GM12874 (cell line): ENCODE measurements at regions not wholly inside any gene's neighbourhood (a gene's known extent, or its start where the extent isn't known, plus 50 kb on each side); places are given as distances from the start of the nearest gene placed in this dataset.

Experiments
- TF ChIP-seq, protein P1 (sequence below): IDR thresholded peaks from 2 replicates; pipeline ENCODE4 v1.5.1; 2011; ENCODE audit warnings: low read depth, mild to moderate bottlenecking, control low read depth, low read length, moderate library complexity; ENCODE audit not compliant: insufficient read depth

DNA sequence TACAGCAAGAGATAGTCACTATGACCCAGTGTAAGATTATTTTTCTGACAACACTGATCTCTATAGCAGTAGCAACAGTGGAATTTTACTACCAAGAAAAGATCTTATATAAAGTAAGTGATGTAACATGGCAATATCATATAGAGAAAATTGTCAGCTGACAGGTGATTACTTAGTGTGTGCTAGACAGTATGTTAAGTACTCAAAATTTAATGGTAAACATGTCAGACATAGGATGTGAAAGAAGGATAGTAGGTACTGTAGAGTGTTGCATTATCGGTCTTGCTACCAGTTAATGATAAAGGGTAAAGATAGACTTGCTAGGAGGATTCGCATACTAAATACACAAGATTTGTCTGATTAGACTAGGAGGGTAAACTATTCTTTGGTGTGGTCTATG is 247.4 kb downstream of the CYLC2 start:
- TF ChIP-seq, protein P1, sequence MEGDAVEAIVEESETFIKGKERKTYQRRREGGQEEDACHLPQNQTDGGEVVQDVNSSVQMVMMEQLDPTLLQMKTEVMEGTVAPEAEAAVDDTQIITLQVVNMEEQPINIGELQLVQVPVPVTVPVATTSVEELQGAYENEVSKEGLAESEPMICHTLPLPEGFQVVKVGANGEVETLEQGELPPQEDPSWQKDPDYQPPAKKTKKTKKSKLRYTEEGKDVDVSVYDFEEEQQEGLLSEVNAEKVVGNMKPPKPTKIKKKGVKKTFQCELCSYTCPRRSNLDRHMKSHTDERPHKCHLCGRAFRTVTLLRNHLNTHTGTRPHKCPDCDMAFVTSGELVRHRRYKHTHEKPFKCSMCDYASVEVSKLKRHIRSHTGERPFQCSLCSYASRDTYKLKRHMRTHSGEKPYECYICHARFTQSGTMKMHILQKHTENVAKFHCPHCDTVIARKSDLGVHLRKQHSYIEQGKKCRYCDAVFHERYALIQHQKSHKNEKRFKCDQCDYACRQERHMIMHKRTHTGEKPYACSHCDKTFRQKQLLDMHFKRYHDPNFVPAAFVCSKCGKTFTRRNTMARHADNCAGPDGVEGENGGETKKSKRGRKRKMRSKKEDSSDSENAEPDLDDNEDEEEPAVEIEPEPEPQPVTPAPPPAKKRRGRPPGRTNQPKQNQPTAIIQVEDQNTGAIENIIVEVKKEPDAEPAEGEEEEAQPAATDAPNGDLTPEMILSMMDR, result no peak

DNA sequence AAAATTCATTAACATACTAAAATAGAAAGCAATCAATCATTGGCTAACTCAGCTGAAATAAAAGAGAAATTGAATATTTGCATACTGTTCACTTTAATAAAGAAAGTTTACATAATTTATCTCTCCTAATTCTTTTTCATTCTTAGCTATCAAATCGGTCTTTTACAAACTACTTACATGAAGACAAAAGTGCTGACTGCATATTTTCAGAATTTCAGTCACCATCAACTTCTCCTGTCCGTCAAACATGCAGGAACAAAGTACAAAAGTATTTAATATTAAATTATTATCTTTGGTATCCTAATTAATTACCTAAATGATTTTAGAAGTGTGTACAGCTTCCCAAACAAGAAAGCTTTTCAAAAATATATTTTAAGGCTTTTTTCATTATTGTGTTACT is 248.4 kb downstream of the CYLC2 start:
- TF ChIP-seq, protein P1, result no peak

DNA sequence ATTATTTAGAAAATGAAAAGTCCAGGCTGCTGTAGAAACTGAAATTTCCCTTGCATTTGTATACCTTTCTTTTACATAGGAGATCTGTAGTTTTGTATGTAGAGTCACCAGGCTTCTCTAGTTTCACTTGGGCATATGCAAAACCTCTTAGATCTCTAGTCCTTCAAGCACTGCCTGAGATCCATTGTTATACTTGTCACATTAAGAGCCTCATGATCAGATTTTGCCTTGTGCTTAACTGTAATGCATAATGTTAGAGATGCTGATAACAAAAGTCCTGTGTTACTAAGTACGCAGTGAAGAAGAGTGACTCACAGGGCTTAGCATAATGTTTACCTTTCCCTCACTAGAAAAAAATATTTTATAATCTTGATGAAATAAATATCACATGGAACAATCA is 250.2 kb downstream of the CYLC2 start:
- TF ChIP-seq, protein P1, result no peak

- TF ChIP-seq, protein P1, result no peak
Measured at GRCh38 chr9:103261951-103262350, 266.8 kb downstream of the CYLC2 start.

- TF ChIP-seq, protein P1, result no peak
Measured at GRCh38 chr9:103266064-103266463, 270.9 kb downstream of the CYLC2 start.

- TF ChIP-seq, protein P1, result no peak
Measured at GRCh38 chr9:103277240-103277639, 282.1 kb downstream of the CYLC2 start.

DNA sequence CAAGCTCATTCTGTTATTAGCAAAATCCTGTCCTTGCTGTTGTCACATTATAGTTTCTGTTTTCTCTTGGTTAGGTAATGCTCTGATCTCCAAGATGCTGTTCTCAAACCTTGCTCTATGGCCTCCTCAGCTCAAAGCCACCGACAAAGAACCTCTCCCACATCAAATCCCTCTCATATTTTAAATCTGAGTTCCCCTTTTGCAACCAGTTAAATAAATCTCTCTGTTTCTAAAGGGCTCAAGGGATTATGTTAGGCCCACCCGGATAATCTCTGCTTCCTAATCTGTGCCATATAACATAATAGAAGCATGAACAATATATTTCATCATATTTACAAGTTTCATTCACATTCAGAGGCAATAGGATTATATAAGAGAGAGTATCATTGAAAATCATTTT is 286.0 kb downstream of the CYLC2 start:
- TF ChIP-seq, protein P1, result no peak

DNA sequence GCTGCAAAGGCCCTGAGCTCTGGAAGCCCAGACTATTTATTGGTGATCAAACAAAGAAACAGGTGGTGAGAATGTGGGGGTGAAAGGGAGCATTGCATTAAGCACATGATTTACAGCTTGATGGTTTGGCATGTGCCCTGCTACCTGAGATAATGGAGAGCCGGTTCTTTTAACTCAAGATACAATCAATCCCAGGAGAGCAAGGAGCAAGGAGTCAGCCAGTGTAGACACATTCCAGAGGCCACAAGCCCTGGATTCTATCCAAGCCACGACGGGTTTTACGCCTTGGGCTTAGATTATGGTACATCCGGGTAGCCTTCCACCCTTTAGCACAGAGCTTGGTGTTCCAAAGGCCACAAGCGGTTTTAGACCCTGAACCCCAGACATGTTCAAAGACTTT is 292.2 kb downstream of the CYLC2 start:
- TF ChIP-seq, protein P1, result no peak
